Esophagus muscularis mucosa (tissue), 4 donors: ENCODE measurements at regions not wholly inside any gene's neighbourhood (a gene's known extent, or its start where the extent isn't known, plus 50 kb on each side); places are given as distances from the start of the nearest gene placed in this dataset.

Experiments used
- DNase-seq: peaks from one replicate; pipeline ENCODE4 v3.0.0-alpha.2; 2017; ENCODE audit errors: extremely low spot score
- H3K27ac ChIP-seq, 4 donors: fragments of 200-600 bp; sonication (generic); replicated peaks in 1 of 4; 1 replicate in 3 of 4; 2 replicates in 1 of 4; pipeline ENCODE4 v1.5.1; 2016 to 2019; ENCODE audit warnings: mild to moderate bottlenecking in 1 of 4
- H3K27me3 ChIP-seq, 4 donors: fragments of 200-600 bp; sonication (generic); one replicate each; pipeline versions ENCODE4 v1.5.1 to v1.6.0; 2016 to 2019
- H3K36me3 ChIP-seq, 4 donors: fragments of 200-600 bp; sonication (generic); one replicate each; pipeline ENCODE4 v1.5.1; 2016 to 2019
- H3K4me1 ChIP-seq, 4 donors: fragments of 200-600 bp; sonication (generic); one replicate each; pipeline ENCODE4 v1.5.1; 2016 to 2019
- H3K4me3 ChIP-seq, 4 donors: fragments of 200-600 bp; sonication (generic); 1 replicate in 2 of 4; 2 replicates in 2 of 4; pipeline ENCODE4 v1.5.1; 2016 to 2019; ENCODE audit warnings: mild to moderate bottlenecking in 4 of 4, moderate library complexity in 1 of 4
- H3K9me3 ChIP-seq, 4 donors: fragments of 200-600 bp; sonication (generic); 1 replicate in 3 of 4; 2 replicates in 1 of 4; pipeline ENCODE4 v1.5.1; 2016 to 2019
- EP300 ChIP-seq: sonication (generic); formaldehyde crosslinking; IDR thresholded peaks from one replicate; pipeline ENCODE4 v1.6.1; 2017; ENCODE audit warnings: antibody characterized with exemption
- POLR2A ChIP-seq: fragments of 450-650 bp; IDR thresholded peaks from one replicate; pipeline ENCODE4 v1.6.1; 2017; ENCODE audit warnings: antibody characterized with exemption, moderate library complexity, mild to moderate bottlenecking, low read depth
- POLR2AphosphoS5 ChIP-seq, 2 donors: sonication (generic); formaldehyde crosslinking; IDR thresholded peaks; one replicate each; pipeline ENCODE4 v1.6.1; 2017; ENCODE audit warnings: antibody characterized with exemption in 2 of 2
- whole genome bisulfite sequencing: methylation state at CpG from one replicate; pipeline ENCODE4 v1.1.5; 2018; 5-methylcytosine and 5-hydroxymethylcytosine counted together
- intact Hi-C: fragments of 100-400 bp; cut with DNase I; formaldehyde crosslinking; loops from one replicate; pipeline ENCODE4 v1.15.1; 2023
- TF ChIP-seq, protein P1 (sequence below), 3 experiments: fragments of 200-600 bp in 2 of 3; fragments of 450-650 bp in 1 of 3; sonication (generic) in 2 of 3; IDR thresholded peaks; one replicate each; pipeline ENCODE4 v1.5.1; 2017 to 2019; ENCODE audit warnings: antibody characterized with exemption in 3 of 3, mild to moderate bottlenecking in 2 of 3, moderate library complexity in 1 of 3

DNA sequence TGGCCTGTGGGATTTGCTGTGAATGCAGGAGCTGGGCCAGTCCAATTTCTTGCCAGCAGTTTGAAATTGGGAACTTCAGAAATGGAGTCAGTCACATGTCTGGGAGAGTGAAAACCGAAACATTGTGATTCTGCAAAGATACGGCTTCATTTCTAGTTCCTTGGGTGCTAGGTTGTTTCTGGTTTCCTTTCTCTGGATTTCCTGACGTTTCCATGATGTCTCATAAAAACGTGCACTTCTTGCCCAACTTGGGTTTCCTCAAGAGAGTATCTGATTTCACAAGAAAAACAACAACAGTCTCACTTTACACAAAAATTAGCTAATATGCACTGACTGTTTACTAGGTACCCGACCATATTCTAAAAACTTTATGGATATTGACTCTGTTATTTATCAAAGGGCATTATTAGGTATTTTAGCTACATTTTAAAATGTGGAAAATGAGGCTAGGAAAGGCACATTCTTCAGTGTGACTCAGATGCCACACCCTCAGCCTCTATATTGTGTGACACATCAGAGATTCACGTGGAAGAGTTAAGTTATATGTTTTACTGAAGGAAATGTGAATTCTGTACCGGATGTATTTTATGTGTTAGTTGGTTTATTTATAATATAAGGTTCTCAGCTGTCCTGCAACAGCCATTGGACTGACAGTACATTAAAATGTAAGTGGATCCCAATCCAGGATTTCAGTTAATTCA is 225.0 kb upstream of the PUDP start:
- Histone ChIP-seq H3K4me3 (no peak overlapping the region), H3K27ac (no peak overlapping the region), H3K27me3 (no peaks in the 10 kb centered on the region), H3K9me3 (peaks cover 0 to 6% (median 0%) of the 10 kb centered on the region in 4 donors), H3K36me3 (no peaks in the 10 kb centered on the region), H3K4me1 (no peaks in the 10 kb centered on the region)
- intact Hi-C loops: no loop called here
- WGBS: 63% methylated on average over 7 of the region's 7 CpGs
- no peak for TF ChIP-seq POLR2A
- TF ChIP-seq POLR2AphosphoS5 (IDR thresholded peaks at IDR 0.05): no peak
- TF ChIP-seq, protein P1, sequence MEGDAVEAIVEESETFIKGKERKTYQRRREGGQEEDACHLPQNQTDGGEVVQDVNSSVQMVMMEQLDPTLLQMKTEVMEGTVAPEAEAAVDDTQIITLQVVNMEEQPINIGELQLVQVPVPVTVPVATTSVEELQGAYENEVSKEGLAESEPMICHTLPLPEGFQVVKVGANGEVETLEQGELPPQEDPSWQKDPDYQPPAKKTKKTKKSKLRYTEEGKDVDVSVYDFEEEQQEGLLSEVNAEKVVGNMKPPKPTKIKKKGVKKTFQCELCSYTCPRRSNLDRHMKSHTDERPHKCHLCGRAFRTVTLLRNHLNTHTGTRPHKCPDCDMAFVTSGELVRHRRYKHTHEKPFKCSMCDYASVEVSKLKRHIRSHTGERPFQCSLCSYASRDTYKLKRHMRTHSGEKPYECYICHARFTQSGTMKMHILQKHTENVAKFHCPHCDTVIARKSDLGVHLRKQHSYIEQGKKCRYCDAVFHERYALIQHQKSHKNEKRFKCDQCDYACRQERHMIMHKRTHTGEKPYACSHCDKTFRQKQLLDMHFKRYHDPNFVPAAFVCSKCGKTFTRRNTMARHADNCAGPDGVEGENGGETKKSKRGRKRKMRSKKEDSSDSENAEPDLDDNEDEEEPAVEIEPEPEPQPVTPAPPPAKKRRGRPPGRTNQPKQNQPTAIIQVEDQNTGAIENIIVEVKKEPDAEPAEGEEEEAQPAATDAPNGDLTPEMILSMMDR (IDR thresholded peaks at IDR 0.05): no peak
- TF ChIP-seq EP300: no peak
- DNase-seq: no peak

DNA sequence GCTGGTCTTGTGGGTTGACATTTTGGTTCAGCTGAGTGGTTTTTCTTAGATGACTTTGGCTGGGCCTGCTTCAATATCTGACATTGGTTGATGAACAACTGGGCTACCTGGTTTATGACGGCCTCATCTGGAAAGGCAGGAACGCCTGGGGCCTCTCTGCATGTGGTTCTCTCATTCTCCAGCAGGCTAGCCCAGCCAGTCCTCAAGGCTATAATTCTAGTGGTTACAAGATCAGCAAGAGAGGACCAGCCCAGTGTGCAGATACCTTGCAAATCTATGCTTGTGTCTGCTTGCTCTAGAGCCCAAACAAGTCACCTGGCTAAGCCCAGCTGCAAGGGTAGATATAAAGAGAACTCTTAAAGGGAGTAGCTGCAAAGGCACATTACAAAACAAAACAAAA is 214.2 kb upstream of the PUDP start:
- no peak overlapping the region for H3K4me3 ChIP-seq
- WGBS: 88% methylated on average over 2 of the region's 2 CpGs
- no peak overlapping the region for H3K27ac ChIP-seq
- H3K36me3 ChIP-seq: no peaks in the 10 kb centered on the region
- H3K9me3 ChIP-seq: no peaks in the 10 kb centered on the region
- no peaks in the 10 kb centered on the region for H3K27me3 ChIP-seq
- intact Hi-C loops: no loop called here
- H3K4me1 ChIP-seq: no peaks in the 10 kb centered on the region
- no peak for TF ChIP-seq POLR2AphosphoS5 (IDR thresholded peaks at IDR 0.05)
- TF ChIP-seq, protein P1 (IDR thresholded peaks at IDR 0.05): no peak
- no peak for TF ChIP-seq POLR2A
- no peak for TF ChIP-seq EP300
- no peak for DNase-seq

DNA sequence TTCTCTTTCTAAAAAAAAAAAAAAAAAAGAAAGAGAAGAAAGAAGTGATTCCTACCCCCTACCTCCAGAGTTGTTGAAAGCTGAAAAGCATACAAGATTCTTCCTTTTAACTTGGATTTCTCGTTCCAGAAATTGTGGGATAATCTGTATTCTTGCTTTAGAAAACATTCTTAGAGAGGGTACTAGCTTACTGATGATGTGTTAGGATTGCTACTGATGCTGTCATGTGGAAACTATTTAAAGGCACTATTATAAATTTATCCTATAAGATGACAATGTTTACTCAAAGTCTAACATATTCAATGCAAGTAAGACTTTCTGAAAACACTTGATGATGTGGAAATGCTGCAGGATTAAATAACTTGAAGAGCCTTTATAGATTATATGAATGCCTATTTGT is 204.0 kb upstream of the PUDP start:
- DNase-seq: no peak
- H3K4me3 ChIP-seq: no peak overlapping the region
- WGBS: 42% methylated on average over 1 of the region's 1 CpG
- no peak overlapping the region for H3K27ac ChIP-seq
- intact Hi-C loops: no loop called here
- H3K9me3 ChIP-seq: no peaks in the 10 kb centered on the region
- H3K4me1 ChIP-seq: no peaks in the 10 kb centered on the region
- no peak for TF ChIP-seq POLR2AphosphoS5 (IDR thresholded peaks at IDR 0.05)
- no peak for TF ChIP-seq POLR2A
- TF ChIP-seq, protein P1 (IDR thresholded peaks at IDR 0.05): no peak
- no peak for TF ChIP-seq EP300
- no peaks in the 10 kb centered on the region for H3K27me3 ChIP-seq
- no peaks in the 10 kb centered on the region for H3K36me3 ChIP-seq

DNA sequence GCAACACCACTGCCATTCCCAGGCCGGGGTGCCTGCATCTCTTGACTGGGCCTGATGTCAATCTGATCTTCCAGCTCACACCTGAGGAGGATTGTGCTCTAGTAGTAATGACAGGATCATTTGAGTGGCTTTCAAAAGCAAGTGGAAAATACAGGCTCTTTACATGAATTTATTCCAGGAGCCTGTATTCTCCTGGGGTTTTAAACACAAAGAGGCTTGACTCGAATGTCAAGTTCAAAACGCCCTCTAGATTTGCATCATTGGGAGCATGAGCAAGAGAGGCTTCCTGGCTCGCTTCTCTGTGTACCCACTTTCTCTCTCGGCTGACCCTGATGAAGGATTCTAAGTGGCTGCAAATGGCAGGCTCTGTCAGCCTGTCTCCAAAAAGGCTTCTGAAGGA is 199.5 kb upstream of the PUDP start:
- no peak overlapping the region for H3K27ac ChIP-seq
- 85% methylated on average over 5 of the region's 5 CpGs for WGBS
- H3K27me3 ChIP-seq: no peaks in the 10 kb centered on the region
- TF ChIP-seq POLR2A: no peak
- no peak overlapping the region for H3K4me3 ChIP-seq
- no peaks in the 10 kb centered on the region for H3K36me3 ChIP-seq
- H3K4me1 ChIP-seq: no peaks in the 10 kb centered on the region
- intact Hi-C loops: no loop called here
- no peaks in the 10 kb centered on the region for H3K9me3 ChIP-seq
- DNase-seq: no peak

DNA sequence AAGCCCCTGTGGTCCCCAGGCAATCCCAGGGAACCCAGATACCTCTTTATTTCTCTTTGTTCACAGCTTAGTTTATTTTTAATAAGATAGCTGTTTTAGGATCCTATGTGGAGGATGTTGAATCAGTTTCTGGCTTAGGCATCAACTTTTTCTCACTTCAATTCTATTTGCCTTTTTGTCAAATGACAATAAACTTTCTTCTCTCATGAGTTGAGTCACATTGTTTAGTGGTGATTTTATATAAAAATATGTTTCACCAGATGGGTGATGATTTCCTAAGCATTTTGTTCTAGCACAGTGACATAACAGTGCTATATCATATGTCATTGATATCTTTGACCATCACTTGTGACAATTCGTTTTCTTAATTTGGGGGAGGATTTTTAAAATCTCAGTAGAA is 198.1 kb upstream of the PUDP start:
- intact Hi-C loops: no loop called here
- no peak overlapping the region for H3K4me3 ChIP-seq
- WGBS: 84% methylated on average over 1 of the region's 1 CpG
- no peak for DNase-seq
- H3K36me3 ChIP-seq: no peaks in the 10 kb centered on the region
- no peak overlapping the region for H3K27ac ChIP-seq
- no peaks in the 10 kb centered on the region for H3K4me1 ChIP-seq
- H3K27me3 ChIP-seq: no peaks in the 10 kb centered on the region
- no peaks in the 10 kb centered on the region for H3K9me3 ChIP-seq
- no peak for TF ChIP-seq POLR2A
- no peak for TF ChIP-seq POLR2AphosphoS5 (IDR thresholded peaks at IDR 0.05)
- TF ChIP-seq, protein P1 (IDR thresholded peaks at IDR 0.05): no peak
- TF ChIP-seq EP300: no peak
